ENCODE measurements at regions not wholly inside any gene's neighbourhood (a gene's known extent, or its start where the extent isn't known, plus 50 kb on each side); places are given as distances from the start of the nearest gene placed in this dataset.

DNA sequence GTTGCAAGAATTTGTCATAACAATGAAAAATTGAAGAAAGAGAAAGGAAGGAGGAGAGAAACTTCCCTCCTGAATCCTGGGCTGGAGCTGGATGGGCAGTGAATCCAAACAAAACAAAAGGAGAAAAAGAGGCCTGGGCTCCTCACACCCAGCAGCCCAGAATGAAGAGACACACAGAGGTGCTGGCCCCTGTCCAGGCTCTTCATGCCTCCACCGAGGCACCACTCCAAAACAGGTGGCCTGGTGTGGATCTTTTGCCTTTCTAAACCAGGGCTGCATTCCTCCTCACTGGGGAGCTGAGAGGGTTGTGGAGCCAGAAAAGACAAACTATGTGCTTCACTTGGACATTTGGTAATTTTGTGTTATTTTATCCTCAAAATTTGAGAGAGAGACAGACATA, 76.0 kb downstream of the FAM124B start:
- DNase-seq = no peak
- no peaks in the 10 kb centered on the region for H3K4me1 Mint-ChIP-seq
- no peaks in the 10 kb centered on the region for H3K9me3 Mint-ChIP-seq
- H3K36me3 Mint-ChIP-seq = no peaks in the 10 kb centered on the region
- no peak overlapping the region for H3K4me3 Mint-ChIP-seq
- H3K27ac Mint-ChIP-seq = no peak overlapping the region
- H3K27me3 Mint-ChIP-seq = peaks cover 24 to 30% of the 10 kb centered on the region in 2 donors
- ATAC-seq (replicated peaks) = no peak

DNA sequence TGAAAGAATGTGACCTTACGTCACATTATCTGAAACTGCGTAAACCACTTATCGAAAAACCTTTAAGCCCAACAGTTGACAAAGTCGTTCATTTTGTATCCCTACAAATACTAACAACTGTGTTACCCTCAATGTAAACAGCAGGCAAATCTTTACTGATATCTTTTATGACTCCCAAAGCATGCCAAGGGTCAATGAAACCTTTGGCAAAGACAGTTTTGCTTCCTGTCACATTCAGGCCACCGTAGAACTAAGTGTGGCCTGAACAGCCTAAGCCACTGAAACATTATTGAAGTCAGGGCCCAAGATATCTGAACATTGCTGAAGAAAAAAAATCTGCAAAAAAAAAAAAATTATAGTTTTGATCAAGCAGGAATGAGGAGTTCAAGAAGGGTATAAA, 77.3 kb downstream of the FAM124B start:
- Mint-ChIP-seq H3K9me3 (no peaks in the 10 kb centered on the region), H3K36me3 (no peaks in the 10 kb centered on the region), H3K27ac (no peak overlapping the region), H3K4me1 (no peaks in the 10 kb centered on the region), H3K27me3 (peaks cover 20 to 36% of the 10 kb centered on the region in 2 donors), H3K4me3 (no peak overlapping the region)
- DNase-seq = no peak
- no peak for ATAC-seq (replicated peaks)

DNA sequence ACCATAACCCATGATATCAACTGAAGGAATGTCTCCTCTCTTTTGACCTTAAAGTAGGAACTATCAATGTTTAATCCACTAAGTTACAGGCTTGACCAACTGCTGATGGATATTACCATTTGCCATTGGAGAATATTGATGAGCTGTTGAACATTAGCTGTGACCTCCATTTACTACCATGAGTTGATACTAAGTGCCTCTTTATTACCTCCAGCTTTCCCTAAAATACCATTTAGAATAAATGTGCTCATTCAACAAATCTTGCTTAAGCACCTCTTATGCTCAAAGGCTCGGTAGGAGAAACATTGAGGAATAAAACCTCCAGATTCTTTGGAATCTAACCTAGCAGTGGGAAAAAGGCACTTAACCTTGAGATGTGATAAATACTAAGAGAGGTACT, 81.2 kb downstream of the FAM124B start:
- no peaks in the 10 kb centered on the region for H3K9me3 Mint-ChIP-seq
- H3K4me3 Mint-ChIP-seq = no peak overlapping the region
- no peaks in the 10 kb centered on the region for H3K36me3 Mint-ChIP-seq
- ATAC-seq (replicated peaks) (no peak), DNase-seq (no peak)
- no peaks in the 10 kb centered on the region for H3K4me1 Mint-ChIP-seq
- H3K27ac Mint-ChIP-seq = no peak overlapping the region
- peaks cover 4 to 27% of the 10 kb centered on the region in 2 donors for H3K27me3 Mint-ChIP-seq

DNA sequence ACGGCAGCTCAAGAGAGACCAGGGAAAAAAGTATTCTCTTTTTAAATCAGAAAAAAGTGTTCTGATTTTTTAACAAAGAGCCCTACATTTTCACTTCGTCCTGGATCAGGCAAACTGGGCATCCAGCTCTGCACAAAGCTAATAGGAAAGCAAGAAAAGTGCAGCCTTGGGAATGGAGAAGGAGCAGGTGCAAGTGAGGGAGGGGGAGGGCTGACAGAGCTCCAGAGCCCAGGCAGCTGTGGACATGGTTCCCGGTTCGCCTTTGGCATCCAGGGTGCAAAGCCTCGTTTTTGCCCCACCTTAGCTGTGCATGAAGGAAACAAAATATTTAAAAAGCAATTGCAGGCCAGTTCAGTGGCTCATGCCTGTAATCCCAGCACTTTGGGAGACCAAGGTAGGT, 82.2 kb downstream of the FAM124B start:
- peaks cover 10 to 31% of the 10 kb centered on the region in 2 donors for H3K27me3 Mint-ChIP-seq
- no peak for DNase-seq
- no peaks in the 10 kb centered on the region for H3K4me1 Mint-ChIP-seq
- H3K4me3 Mint-ChIP-seq = no peak overlapping the region
- no peaks in the 10 kb centered on the region for H3K36me3 Mint-ChIP-seq
- ATAC-seq (replicated peaks) = no peak
- H3K9me3 Mint-ChIP-seq = no peaks in the 10 kb centered on the region
- H3K27ac Mint-ChIP-seq = no peak overlapping the region

DNA sequence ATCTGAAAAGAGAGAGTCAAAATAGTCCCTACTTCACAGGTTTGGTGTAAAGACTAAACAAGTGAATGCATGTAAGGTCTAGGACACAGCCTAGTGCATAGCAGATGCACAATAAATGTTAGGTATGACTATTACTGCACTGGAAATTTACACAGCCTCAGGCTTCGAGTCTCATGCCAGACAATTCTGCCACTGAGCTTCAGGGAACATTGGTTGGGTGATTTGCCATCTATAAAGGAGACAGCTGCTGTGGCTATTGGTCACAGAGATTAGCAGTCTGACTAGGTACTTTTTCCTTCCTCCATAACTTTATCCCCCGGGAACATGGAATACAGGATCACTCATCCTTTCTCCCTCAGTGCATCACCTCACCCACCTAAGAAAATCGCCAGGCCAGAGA, 89.2 kb downstream of the FAM124B start:
- Mint-ChIP-seq H3K27ac (no peak overlapping the region), H3K4me3 (no peak overlapping the region), H3K9me3 (no peaks in the 10 kb centered on the region), H3K27me3 (peaks cover 20 to 30% of the 10 kb centered on the region in 2 donors), H3K36me3 (no peaks in the 10 kb centered on the region), H3K4me1 (peaks cover 2 to 7% of the 10 kb centered on the region in 2 donors)
- no peak for ATAC-seq (replicated peaks)
- DNase-seq = no peak

DNA sequence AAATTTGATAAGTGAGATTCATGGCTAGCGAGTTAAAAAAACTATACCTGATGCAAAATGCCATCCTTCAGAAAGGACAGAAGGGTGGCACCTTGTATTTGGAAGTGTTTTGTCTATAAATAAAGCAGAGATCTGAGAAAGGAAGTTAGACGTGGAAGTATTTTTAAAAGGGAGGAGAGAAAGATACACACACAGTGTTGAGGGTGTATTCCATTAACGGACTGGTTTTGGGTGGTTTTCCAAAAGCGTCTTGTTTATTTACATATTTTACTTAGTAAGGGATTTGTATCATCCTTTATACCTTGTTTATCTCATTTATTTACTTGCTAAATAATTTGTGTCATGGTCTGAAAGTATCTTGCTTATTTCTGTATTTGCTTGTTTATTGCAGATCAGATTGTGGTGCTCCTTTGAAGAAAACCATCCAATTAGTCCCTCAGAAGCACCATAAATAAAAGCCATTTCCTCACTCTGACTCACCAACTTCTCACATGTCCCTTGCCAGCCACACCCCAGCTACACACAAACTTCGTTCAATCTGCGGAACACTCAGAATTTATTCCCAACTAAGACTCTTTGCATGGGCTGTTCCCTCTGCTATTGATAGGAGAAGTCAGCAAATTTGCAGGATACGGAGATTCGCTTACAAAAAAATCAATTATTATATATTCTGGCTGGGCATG, 90.8 kb downstream of the FAM124B start:
- Mint-ChIP-seq H3K27ac (no peak overlapping the region), H3K4me3 (no peak overlapping the region), H3K27me3 (peaks cover 20 to 24% of the 10 kb centered on the region in 2 donors), H3K36me3 (no peaks in the 10 kb centered on the region), H3K4me1 (peaks cover 2 to 7% of the 10 kb centered on the region in 2 donors), H3K9me3 (no peaks in the 10 kb centered on the region)
- no peak for ATAC-seq (replicated peaks)
- DNase-seq = no peak

DNA sequence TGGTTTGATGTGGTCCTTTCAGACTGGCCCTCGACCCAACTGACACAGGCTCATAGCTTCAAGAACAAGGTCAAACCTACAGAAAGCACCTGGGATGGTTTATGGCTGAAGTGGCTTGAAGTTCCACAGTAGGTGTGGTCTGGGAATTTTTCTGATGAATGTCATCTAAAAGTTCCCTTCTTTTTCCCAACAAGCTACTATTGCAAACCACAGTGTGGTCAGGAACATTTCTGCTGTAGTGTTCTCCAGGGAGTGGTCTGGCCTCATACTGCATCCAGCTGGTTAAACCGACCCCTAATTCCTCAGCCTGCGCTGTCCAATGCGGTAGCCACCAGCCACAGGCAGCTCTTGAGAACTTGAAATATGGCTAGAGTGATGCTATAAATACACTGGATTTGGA, 92.7 kb downstream of the FAM124B start:
- Mint-ChIP-seq H3K4me1 (peaks cover 2 to 7% of the 10 kb centered on the region in 2 donors), H3K27ac (no peak overlapping the region), H3K4me3 (no peak overlapping the region), H3K36me3 (no peaks in the 10 kb centered on the region), H3K27me3 (peaks cover 13 to 18% of the 10 kb centered on the region in 2 donors), H3K9me3 (no peaks in the 10 kb centered on the region)
- DNase-seq (no peak), ATAC-seq (replicated peaks) (no peak)

DNA sequence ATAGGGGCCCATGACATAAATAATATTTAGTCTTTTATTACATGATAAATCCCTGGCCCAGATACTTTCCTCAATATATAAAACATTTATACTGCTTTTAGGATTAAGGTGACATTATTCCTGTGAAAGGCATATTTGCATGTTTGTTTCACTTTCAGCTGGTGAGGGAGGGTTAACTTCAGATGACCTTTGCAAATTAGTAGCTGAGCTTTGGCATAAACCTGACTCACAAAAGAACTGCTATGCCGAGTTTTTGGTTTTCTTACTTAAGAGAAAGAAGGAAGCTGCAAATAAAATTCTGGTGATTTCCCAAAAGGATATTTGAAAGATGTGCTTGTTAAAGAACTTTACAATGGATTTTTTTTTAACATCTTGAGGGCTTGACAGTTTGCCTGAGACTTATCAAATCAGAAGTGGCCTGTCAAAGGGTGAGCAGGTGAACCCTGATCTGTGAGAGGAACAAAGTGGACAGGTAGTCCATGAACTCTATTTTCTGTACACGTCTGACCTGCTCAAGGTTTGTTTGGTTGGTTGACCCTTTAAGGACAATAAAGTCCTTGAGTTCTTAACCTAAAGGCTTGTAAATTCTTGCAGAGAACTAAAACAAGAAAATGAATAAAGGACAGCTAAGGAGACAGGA, 93.5 kb downstream of the FAM124B start:
- Mint-ChIP-seq H3K9me3 (no peaks in the 10 kb centered on the region), H3K27me3 (peaks cover 13 to 17% of the 10 kb centered on the region in 2 donors), H3K4me3 (no peak overlapping the region), H3K36me3 (no peaks in the 10 kb centered on the region), H3K4me1 (peaks cover 2 to 7% of the 10 kb centered on the region in 2 donors), H3K27ac (no peak overlapping the region)
- ATAC-seq (replicated peaks) = peak; percentile 65 to 72
- DNase-seq = no peak

DNA sequence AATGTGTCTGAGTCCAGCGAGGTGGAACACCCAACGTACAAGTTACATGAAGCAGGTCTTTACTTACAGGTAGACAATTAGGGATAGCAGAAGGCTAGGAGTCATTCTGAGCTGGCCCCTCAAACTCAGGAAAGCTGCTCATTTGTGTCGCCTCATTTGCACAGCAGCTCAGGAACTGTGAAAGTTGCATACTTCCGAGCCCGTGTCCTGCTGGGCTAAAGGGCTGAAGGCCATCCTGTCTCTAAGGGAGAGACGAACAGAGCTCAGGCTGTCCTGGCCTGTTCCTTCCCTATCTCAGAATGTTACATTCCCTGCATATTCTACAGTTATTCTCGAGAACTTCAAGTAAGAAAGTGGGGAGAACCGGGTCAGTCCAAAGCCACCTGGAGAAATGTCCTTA, 99.0 kb downstream of the FAM124B start:
- no peak overlapping the region for H3K4me3 Mint-ChIP-seq
- no peaks in the 10 kb centered on the region for H3K9me3 Mint-ChIP-seq
- no peaks in the 10 kb centered on the region for H3K4me1 Mint-ChIP-seq
- no peaks in the 10 kb centered on the region for H3K36me3 Mint-ChIP-seq
- ATAC-seq (replicated peaks) (no peak), DNase-seq (no peak)
- no peak overlapping the region for H3K27ac Mint-ChIP-seq
- peaks cover 0 to 10% of the 10 kb centered on the region in 2 donors for H3K27me3 Mint-ChIP-seq

DNA sequence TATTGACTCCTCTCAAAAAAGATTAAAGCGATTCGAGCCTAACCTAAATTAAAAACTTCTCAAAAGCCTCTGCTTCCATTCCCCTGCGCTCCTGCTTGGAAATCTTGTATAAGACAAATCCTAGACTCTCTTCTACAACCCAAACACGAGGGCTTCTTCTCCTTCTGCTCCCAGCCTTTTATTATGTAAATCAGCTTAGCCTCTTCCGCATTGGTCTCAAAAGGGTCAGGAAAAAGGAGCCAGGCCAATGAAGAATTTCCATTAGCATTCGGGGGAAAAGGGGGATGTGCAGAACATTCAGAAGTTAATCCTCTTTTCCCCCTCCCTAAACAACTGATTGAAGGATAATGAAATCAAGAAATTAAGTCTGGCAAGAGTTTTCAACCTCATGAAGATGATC, 107.9 kb downstream of the FAM124B start:
- H3K27me3 Mint-ChIP-seq = peaks cover 42 to 47% of the 10 kb centered on the region in 2 donors
- H3K9me3 Mint-ChIP-seq = peaks cover 0 to 4% of the 10 kb centered on the region in 2 donors
- no peaks in the 10 kb centered on the region for H3K4me1 Mint-ChIP-seq
- ATAC-seq (replicated peaks) (no peak), DNase-seq (no peak)
- H3K4me3 Mint-ChIP-seq = no peak overlapping the region
- H3K27ac Mint-ChIP-seq = no peak overlapping the region
- H3K36me3 Mint-ChIP-seq = no peaks in the 10 kb centered on the region

DNA sequence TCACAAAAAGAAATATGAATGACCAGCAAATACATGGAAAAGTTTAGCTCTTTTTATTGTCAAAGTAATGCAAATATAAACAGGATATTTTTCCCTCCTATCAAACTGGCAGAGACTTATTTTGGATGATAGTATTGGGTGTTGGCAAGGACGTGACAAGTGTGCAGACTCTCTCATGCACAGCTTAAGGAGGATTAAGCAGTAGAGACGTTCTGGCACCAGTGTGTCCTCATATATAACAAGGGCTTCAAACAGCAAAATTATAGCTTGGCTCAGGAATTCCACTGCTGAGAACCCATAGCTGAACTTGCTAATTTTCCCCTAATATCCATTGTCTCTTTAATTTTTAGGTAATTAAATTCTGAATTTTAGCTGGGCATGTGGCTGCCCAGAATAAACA, 114.4 kb downstream of the FAM124B start:
- no peaks in the 10 kb centered on the region for H3K4me1 Mint-ChIP-seq
- H3K36me3 Mint-ChIP-seq = no peaks in the 10 kb centered on the region
- H3K9me3 Mint-ChIP-seq = no peaks in the 10 kb centered on the region
- no peak for DNase-seq
- no peak overlapping the region for H3K27ac Mint-ChIP-seq
- H3K4me3 Mint-ChIP-seq = no peak overlapping the region
- ATAC-seq (replicated peaks) = no peak
- peaks cover 26 to 41% of the 10 kb centered on the region in 2 donors for H3K27me3 Mint-ChIP-seq

DNA sequence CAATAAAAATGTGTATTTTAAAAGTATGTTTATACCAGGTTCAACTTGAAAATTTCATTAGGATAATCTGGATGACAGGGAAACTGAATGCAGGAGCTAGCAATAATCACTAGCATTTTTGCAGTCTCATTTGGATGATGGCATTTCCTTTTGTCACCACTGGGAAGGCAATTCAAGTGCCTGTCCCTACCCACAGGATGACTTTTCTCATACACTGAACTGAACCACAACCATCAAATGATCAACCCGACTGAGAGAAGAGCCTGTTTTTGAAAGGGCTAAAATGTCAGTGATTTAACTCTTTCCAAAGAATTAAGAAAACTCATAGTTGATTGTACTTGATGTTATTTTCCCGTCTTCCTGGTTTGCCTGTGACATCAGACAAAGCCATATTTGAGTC, 115.0 kb downstream of the FAM124B start:
- DNase-seq (no peak), ATAC-seq (replicated peaks) (no peak)
- H3K4me1 Mint-ChIP-seq = no peaks in the 10 kb centered on the region
- peaks cover 26 to 43% of the 10 kb centered on the region in 2 donors for H3K27me3 Mint-ChIP-seq
- H3K27ac Mint-ChIP-seq = no peak overlapping the region
- H3K36me3 Mint-ChIP-seq = no peaks in the 10 kb centered on the region
- no peaks in the 10 kb centered on the region for H3K9me3 Mint-ChIP-seq
- no peak overlapping the region for H3K4me3 Mint-ChIP-seq

DNA sequence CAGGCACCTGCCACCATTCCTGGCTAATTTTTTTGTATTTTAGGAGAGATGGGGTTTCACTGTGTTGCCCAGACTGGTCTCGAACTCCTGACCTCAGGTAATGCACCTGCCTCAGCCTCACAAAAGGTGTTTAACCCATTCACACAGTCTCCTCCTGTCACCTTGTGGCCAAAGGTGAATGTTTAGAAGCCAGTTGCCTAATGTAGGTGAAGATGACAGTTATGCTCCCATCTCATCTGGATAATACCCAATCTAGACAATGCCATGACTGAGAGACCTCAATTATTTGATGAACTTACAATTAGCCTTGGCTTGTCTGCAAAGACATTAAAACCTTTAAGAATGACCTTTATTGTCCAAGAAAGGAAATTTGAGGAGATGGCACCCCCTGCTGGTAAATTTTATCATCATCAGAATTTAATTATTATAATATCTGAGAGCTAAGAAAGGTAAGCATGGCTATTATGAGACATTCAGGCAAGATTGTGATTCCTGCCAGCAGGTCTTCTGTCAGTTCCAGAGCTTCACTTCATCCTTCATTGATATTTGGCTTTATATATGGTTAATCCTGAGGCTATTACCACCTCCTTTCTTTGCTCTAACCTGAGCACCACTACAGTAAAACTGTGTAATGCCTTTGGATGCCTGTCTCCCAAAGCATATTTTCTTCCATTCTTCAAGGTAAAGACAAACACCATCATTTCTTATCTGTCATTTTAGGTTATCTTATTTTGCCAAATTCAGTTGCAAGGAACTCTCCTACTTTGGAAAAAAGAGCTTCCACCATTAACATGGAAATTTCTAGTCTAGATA, 117.6 kb downstream of the FAM124B start:
- Mint-ChIP-seq H3K27me3 (peaks cover 20 to 25% of the 10 kb centered on the region in 2 donors), H3K4me1 (no peaks in the 10 kb centered on the region), H3K4me3 (no peak overlapping the region), H3K27ac (no peak overlapping the region), H3K36me3 (no peaks in the 10 kb centered on the region), H3K9me3 (no peaks in the 10 kb centered on the region)
- ATAC-seq (replicated peaks) = peak; percentile 60 to 67
- no peak for DNase-seq

DNA sequence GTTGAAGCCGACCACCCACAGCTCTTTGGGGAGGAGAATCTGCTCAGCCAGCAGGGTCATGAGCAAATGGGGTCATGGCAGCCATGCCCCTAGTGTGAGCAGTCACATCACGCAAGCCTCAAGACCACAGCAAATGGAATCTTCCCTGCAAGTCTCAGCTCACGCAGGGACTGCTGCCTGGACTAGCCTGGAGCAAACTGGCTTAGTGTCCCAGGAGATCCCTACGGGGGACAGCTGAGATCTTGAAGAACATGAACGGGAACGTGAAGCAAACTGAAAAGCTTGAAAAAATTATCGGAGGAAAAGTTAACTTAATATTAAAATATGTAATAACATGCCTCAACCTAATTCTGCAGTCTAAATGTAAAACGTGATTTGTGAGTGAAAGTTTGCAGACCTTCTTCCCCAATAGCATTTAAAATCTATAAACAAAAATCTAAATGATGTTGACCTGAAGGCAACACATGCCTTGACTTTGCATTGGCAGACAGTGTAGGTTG, 118.4 kb downstream of the FAM124B start:
- H3K4me3 Mint-ChIP-seq = no peak overlapping the region
- H3K36me3 Mint-ChIP-seq = no peaks in the 10 kb centered on the region

More for the DNA sequence above, 118.4 kb downstream of the FAM124B start:
- Mint-ChIP-seq H3K4me1 (no peaks in the 10 kb centered on the region), H3K9me3 (no peaks in the 10 kb centered on the region), H3K27me3 (peaks cover 21% of the 10 kb centered on the region in 2 donors), H3K27ac (no peak overlapping the region)
- no peak for DNase-seq
- ATAC-seq (replicated peaks) = no peak
